ENCODE measurements at regions not wholly inside any gene's neighbourhood (a gene's known extent, or its start where the extent isn't known, plus 50 kb on each side); places are given as distances from the start of the nearest gene placed in this dataset.

- ChIA-PET CTCF (no interaction called here), POLR2A (ENCODE audit: unreplicated experiment) (interaction anchor here (0.7 kb wide), 1 partner anchor 10 kb away, joined by 3 read pairs; no protein-coding TSS in a partner anchor)
- Histone ChIP-seq H3F3A (ENCODE audit: insufficient read depth, low read depth) (no peaks in the 10 kb centered on the region), H3K27ac (no peak overlapping the region), H3K79me2 (ENCODE audit: low read depth) (no peaks in the 10 kb centered on the region), H3K4me1 (replicated peaks; ENCODE audit: insufficient read depth) (no peaks in the 10 kb centered on the region), H3K4me2 (no peak overlapping the region), H3K27me3 (ENCODE audit: insufficient read depth, low read depth) (no peaks in the 10 kb centered on the region), H2AFZ (no peak overlapping the region), H3K36me3 (ENCODE audit: low read depth) (no peaks in the 10 kb centered on the region), H3K4me3 (no peak overlapping the region), H3K9me2 (ENCODE audit: insufficient read depth) (0 out of 2 replicates have a peak, but pooled peaks cover 4% of the 10 kb centered on the region), H4K20me1 (ENCODE audit: insufficient read depth) (no peaks in the 10 kb centered on the region), H3K9me3 (ENCODE audit: insufficient read depth, low read depth) (no peaks in the 10 kb centered on the region)
- DNase-seq = no peak
- intact Hi-C loops (cut with micrococcal nuclease; ENCODE audit: unreplicated experiment) = no loop called here
- TF ChIP-seq EZH2 (IDR thresholded peaks at IDR 0.05; ENCODE audit: low read depth) (no peak), CTCF (conservative IDR thresholded peaks at IDR 0.05) (no peak)
- BruUV-seq (replicated peaks) = no TSS peak
Observed at GRCh38 chr3:89654031-89654430, 546.6 kb downstream of the EPHA3 start.

DNA sequence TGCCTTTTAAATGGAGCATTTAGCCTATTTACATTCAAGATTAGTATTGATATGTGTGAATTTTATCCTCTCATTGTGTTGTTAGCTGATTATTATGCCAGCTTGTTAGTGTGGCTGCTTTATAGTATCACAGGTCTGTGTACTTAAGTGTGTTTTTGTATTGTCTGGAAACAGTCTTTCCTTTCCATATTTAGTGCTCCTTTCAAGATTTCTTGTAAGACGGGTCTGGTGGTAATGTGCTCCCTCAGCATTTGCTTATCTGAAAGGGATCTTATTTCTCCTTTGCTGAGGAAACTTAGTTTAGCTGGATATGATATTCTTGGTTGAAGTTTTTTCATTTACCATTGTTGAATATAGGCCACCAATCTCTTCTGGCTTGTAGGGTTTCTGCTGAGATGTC lies 549.0 kb downstream of the EPHA3 start:
- intact Hi-C loops (cut with micrococcal nuclease; ENCODE audit: unreplicated experiment) = no loop called here
- Histone ChIP-seq H2AFZ (no peak overlapping the region), H3K9me2 (ENCODE audit: insufficient read depth) (0 out of 2 replicates have a peak, but pooled peaks cover 4% of the 10 kb centered on the region), H3K9me3 (ENCODE audit: insufficient read depth, low read depth) (no peaks in the 10 kb centered on the region), H3K4me1 (replicated peaks; ENCODE audit: insufficient read depth) (no peaks in the 10 kb centered on the region), H3K4me3 (no peak overlapping the region), H4K20me1 (ENCODE audit: insufficient read depth) (no peaks in the 10 kb centered on the region), H3K27ac (no peak overlapping the region), H3K27me3 (ENCODE audit: insufficient read depth, low read depth) (no peaks in the 10 kb centered on the region), H3K4me2 (no peak overlapping the region), H3K36me3 (ENCODE audit: low read depth) (no peaks in the 10 kb centered on the region), H3K79me2 (ENCODE audit: low read depth) (no peaks in the 10 kb centered on the region), H3F3A (ENCODE audit: insufficient read depth, low read depth) (no peaks in the 10 kb centered on the region)
- BruUV-seq (replicated peaks) = no TSS peak
- no peak for DNase-seq
- POLR2A ChIA-PET (ENCODE audit: unreplicated experiment) = no interaction called here
- CTCF ChIA-PET = no interaction called here
- no peak for TF ChIP-seq EZH2 (IDR thresholded peaks at IDR 0.05; ENCODE audit: low read depth)
- TF ChIP-seq CTCF (conservative IDR thresholded peaks at IDR 0.05) = no peak

DNA sequence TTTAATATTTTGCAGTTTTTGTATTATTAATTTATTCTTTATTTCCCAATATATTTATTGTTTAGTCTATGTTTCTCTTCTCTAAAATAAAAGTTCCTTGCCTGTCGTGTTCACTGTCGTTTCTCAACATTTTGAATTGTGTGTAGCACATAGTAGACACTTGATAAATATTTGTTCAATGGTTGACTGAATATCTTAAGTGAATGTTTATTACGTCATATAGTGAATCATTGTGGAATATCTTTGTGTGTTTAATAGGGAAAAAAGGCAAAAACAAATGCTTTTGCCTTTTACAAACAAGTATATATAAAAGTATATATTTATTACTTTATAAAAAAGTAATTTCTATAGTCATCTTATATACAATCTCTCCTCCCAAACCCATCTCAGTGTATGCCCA lies 572.3 kb downstream of the EPHA3 start:
- Histone ChIP-seq H3K27me3 (ENCODE audit: insufficient read depth, low read depth) (no peaks in the 10 kb centered on the region), H3K79me2 (ENCODE audit: low read depth) (no peaks in the 10 kb centered on the region), H4K20me1 (ENCODE audit: insufficient read depth) (no peaks in the 10 kb centered on the region), H3K9me2 (ENCODE audit: insufficient read depth) (no peaks in the 10 kb centered on the region), H3K36me3 (ENCODE audit: low read depth) (no peaks in the 10 kb centered on the region), H3K4me1 (replicated peaks; ENCODE audit: insufficient read depth) (no peaks in the 10 kb centered on the region), H2AFZ (no peak overlapping the region), H3K4me2 (no peak overlapping the region), H3F3A (ENCODE audit: insufficient read depth, low read depth) (no peaks in the 10 kb centered on the region), H3K9me3 (ENCODE audit: insufficient read depth, low read depth) (no peaks in the 10 kb centered on the region), H3K4me3 (no peak overlapping the region), H3K27ac (no peak overlapping the region)
- intact Hi-C loops (cut with micrococcal nuclease; ENCODE audit: unreplicated experiment) = no loop called here
- ChIA-PET CTCF (no interaction called here), POLR2A (ENCODE audit: unreplicated experiment) (no interaction called here)
- BruUV-seq (replicated peaks) = no TSS peak
- DNase-seq = no peak
- TF ChIP-seq CTCF (conservative IDR thresholded peaks at IDR 0.05) (no peak), EZH2 (IDR thresholded peaks at IDR 0.05; ENCODE audit: low read depth) (no peak)
